ENCODE measurements at regions not wholly inside any gene's neighbourhood (a gene's known extent, or its start where the extent isn't known, plus 50 kb on each side); places are given as distances from the start of the nearest gene placed in this dataset.

GRCh38 chr16:6095414-6095813 is 997.8 kb upstream of the EEF2KMT start:
- no peak for DNase-seq (ENCODE audit: low spot score)

GRCh38 chr16:6091021-6091420 is 993.4 kb upstream of the EEF2KMT start:
- no peak for DNase-seq (ENCODE audit: low spot score)
- in situ Hi-C loops (cut with MboI; ENCODE audit: low sequenced_read_pairs, unreplicated experiment), result no loop called here
- TF ChIP-seq, protein P1, sequence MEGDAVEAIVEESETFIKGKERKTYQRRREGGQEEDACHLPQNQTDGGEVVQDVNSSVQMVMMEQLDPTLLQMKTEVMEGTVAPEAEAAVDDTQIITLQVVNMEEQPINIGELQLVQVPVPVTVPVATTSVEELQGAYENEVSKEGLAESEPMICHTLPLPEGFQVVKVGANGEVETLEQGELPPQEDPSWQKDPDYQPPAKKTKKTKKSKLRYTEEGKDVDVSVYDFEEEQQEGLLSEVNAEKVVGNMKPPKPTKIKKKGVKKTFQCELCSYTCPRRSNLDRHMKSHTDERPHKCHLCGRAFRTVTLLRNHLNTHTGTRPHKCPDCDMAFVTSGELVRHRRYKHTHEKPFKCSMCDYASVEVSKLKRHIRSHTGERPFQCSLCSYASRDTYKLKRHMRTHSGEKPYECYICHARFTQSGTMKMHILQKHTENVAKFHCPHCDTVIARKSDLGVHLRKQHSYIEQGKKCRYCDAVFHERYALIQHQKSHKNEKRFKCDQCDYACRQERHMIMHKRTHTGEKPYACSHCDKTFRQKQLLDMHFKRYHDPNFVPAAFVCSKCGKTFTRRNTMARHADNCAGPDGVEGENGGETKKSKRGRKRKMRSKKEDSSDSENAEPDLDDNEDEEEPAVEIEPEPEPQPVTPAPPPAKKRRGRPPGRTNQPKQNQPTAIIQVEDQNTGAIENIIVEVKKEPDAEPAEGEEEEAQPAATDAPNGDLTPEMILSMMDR (IDR thresholded peaks at IDR 0.05; ENCODE audit: borderline replicate concordance, control extremely low read depth, extremely low read depth, insufficient read depth, missing control alignments), result no peak

More at GRCh38 chr16:6095414-6095813, 997.8 kb upstream of the EEF2KMT start:
- in situ Hi-C loops (cut with MboI; ENCODE audit: low sequenced_read_pairs, unreplicated experiment), result no loop called here
- TF ChIP-seq, protein P1 (IDR thresholded peaks at IDR 0.05; ENCODE audit: borderline replicate concordance, control extremely low read depth, extremely low read depth, insufficient read depth, missing control alignments), result no peak

- peak; percentile 23 for DNase-seq (ENCODE audit: low spot score)
- TF ChIP-seq, protein P1 (IDR thresholded peaks at IDR 0.05; ENCODE audit: borderline replicate concordance, control extremely low read depth, extremely low read depth, insufficient read depth, missing control alignments), result peak; percentile 25
- in situ Hi-C loops (cut with MboI; ENCODE audit: low sequenced_read_pairs, unreplicated experiment), result no loop called here
Measured at GRCh38 chr16:6081320-6081976, 983.9 kb upstream of the EEF2KMT start.

GRCh38 chr16:6076631-6077030 is 979.0 kb upstream of the EEF2KMT start:
- TF ChIP-seq, protein P1 (IDR thresholded peaks at IDR 0.05; ENCODE audit: borderline replicate concordance, control extremely low read depth, extremely low read depth, insufficient read depth, missing control alignments), result no peak
- in situ Hi-C loops (cut with MboI; ENCODE audit: low sequenced_read_pairs, unreplicated experiment), result no loop called here
- DNase-seq (ENCODE audit: low spot score), result no peak

GRCh38 chr16:6068063-6068462 is 970.5 kb upstream of the EEF2KMT start:
- no peak for DNase-seq (ENCODE audit: low spot score)
- TF ChIP-seq, protein P1 (IDR thresholded peaks at IDR 0.05; ENCODE audit: borderline replicate concordance, control extremely low read depth, extremely low read depth, insufficient read depth, missing control alignments), result no peak
- in situ Hi-C loops (cut with MboI; ENCODE audit: low sequenced_read_pairs, unreplicated experiment), result no loop called here

DNA sequence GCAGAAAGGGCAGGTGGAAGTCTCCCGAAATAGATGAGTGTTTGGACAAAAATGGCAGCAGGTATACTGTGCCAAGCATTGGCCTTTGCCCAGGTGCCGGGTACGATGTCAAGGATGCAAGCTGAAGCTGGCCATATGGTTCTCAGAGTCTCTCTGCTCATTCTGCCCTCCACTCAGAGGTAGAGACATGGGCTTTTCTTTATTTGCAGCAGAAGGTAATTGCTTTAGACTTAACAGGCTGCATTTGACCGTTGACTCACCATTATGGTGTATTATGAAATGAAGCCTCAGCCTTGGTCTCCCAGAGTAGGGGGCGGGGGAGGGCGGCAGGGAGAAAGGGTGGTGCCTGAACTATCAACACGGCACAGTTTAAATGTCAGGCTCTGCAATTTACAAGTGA is 969.1 kb upstream of the EEF2KMT start:
- TF ChIP-seq, protein P1 (IDR thresholded peaks at IDR 0.05; ENCODE audit: borderline replicate concordance, control extremely low read depth, extremely low read depth, insufficient read depth, missing control alignments), result no peak
- no peak for DNase-seq (ENCODE audit: low spot score)
- in situ Hi-C loops (cut with MboI; ENCODE audit: low sequenced_read_pairs, unreplicated experiment), result no loop called here

Measured in GM13976 (cell line).